Common myeloid progenitor, CD34-positive (primary cell): ENCODE measurements at regions not wholly inside any gene's neighbourhood (a gene's known extent, or its start where the extent isn't known, plus 50 kb on each side); places are given as distances from the start of the nearest gene placed in this dataset.

ENCODE experiments used
- CTCF ChIA-PET: fragments of 350-600 bp; sonication (Branson Sonifier 250); formaldehyde crosslinking; loops from one replicate; lab custom pipeline; 2021; ENCODE audit warnings: antibody characterized with exemption; lab: Charles Lee
- POLR2A ChIA-PET: fragments of 350-600 bp; sonication (Branson Sonifier 250); formaldehyde crosslinking; loops from one replicate; lab custom pipeline; 2021; ENCODE audit warnings: antibody characterized with exemption; lab: Charles Lee
- DNase-seq, 3 donors: peaks; one replicate each; pipeline versions ENCODE4 v3.0.0 to v3.0.0-alpha.2; 2013
- H3K27ac ChIP-seq, 2 experiments: 1 replicate in 1 of 2; 2 replicates in 1 of 2; pipeline ENCODE4 v1.7.0; 2013; ENCODE audit warnings: inconsistent platforms in 2 of 2, low read length in 2 of 2, mild to moderate bottlenecking in 2 of 2, low read depth in 1 of 2, moderate library complexity in 1 of 2; ENCODE audit not compliant: severe bottlenecking in 2 of 2, insufficient read depth in 1 of 2, poor library complexity in 1 of 2
- H3K27me3 ChIP-seq, 5 experiments: replicated peaks in 2 of 5; 1 replicate in 3 of 5; 2 replicates in 2 of 5; pipeline versions ENCODE4 v1.6.1 to v1.7.0; 2013; ENCODE audit warnings: low read length in 4 of 5, mild to moderate bottlenecking in 2 of 5, moderate library complexity in 2 of 5, inconsistent platforms in 1 of 5; ENCODE audit not compliant: insufficient read depth in 5 of 5, control insufficient read depth in 4 of 5
- H3K36me3 ChIP-seq, 4 experiments: 1 replicate in 2 of 4; 2 replicates in 2 of 4; pipeline versions ENCODE4 v1.6.1 to v1.7.0; 2013; ENCODE audit warnings: low read length in 3 of 4, control low read depth in 1 of 4, mild to moderate bottlenecking in 1 of 4; ENCODE audit not compliant: control insufficient read depth in 4 of 4, insufficient read depth in 4 of 4
- H3K4me1 ChIP-seq, 4 experiments: 1 replicate in 3 of 4; 2 replicates in 1 of 4; pipeline versions ENCODE4 v1.6.1 to v1.7.1; 2013; ENCODE audit warnings: low read length in 3 of 4, mild to moderate bottlenecking in 3 of 4, control low read depth in 1 of 4, inconsistent platforms in 1 of 4, moderate library complexity in 1 of 4; ENCODE audit not compliant: control insufficient read depth in 4 of 4, insufficient read depth in 4 of 4; ENCODE audit errors: control extremely low read depth in 1 of 4
- H3K4me3 ChIP-seq, 7 experiments: 1 replicate in 4 of 7; 2 replicates in 3 of 7; pipeline versions ENCODE4 v1.5.1 to v1.7.0; 2013; ENCODE audit warnings: mild to moderate bottlenecking in 7 of 7, low read length in 6 of 7, moderate library complexity in 6 of 7, inconsistent platforms in 2 of 7, low read depth in 2 of 7, control low read depth in 1 of 7; ENCODE audit not compliant: insufficient read depth in 4 of 7, control insufficient read depth in 1 of 7; ENCODE audit errors: extremely low read depth in 1 of 7
- H3K9me3 ChIP-seq, 5 experiments: 1 replicate in 4 of 5; 2 replicates in 1 of 5; pipeline versions ENCODE4 v1.6.1 to v1.7.1; 2013; ENCODE audit warnings: low read length in 4 of 5, mild to moderate bottlenecking in 2 of 5, inconsistent platforms in 1 of 5, low read depth in 1 of 5, moderate library complexity in 1 of 5; ENCODE audit not compliant: control insufficient read depth in 4 of 5, insufficient read depth in 2 of 5; ENCODE audit errors: control extremely low read depth in 1 of 5
- WGBS: methylation state at CpG from one replicate; pipeline ENCODE4 v1.1.5; 2013; ENCODE audit not compliant: insufficient coverage; 5-methylcytosine and 5-hydroxymethylcytosine counted together

DNA sequence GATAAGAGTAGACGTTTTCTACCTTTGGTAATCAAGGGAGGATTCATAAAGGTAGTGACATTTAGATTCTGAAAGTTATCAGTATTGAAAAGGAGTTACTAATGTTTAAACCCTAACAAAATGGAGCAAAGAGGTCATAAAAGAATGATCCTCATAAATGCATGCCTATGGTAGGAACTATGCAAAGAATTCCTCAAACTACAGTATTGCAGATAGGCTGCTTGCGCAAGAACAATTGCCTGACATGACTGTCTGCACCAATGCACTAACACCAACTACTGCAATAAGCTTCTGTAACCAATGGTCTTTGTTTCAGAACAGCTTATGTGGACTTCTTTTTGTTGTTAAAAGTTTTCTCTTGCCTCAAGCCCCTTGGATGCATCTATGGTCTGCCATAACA is 597.3 kb upstream of the ADGRL4 start:
- no peak for DNase-seq
- ChIA-PET CTCF (no interaction called here), POLR2A (no interaction called here)
- 94% methylated on average over 2 of the region's 2 CpGs for WGBS
- Histone ChIP-seq H3K36me3 (no peaks in the 10 kb centered on the region), H3K27me3 (no peaks in the 10 kb centered on the region), H3K27ac (no peak overlapping the region), H3K9me3 (peaks cover 0 to 4% (median 0%) of the 10 kb centered on the region in 5 experiments), H3K4me3 (no peak overlapping the region), H3K4me1 (no peaks in the 10 kb centered on the region)

DNA sequence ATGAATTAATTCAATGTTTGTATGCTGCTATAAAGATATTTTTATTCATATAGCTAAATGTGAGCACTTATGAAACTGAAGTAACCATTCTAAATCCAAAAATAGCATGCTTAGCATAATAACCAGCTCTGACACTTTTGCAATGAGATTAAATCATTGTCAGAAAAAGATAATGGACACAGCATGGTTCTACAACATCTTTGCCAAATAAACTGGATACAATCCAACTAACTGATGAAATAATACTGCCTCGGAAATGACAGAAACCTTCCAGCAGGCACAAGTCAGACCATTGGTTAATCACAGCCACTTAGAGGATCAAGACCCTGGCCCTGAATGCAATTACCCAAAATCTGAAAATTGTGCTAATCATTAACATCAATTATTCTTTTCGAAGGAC is 592.7 kb upstream of the ADGRL4 start:
- H3K27me3 ChIP-seq, result no peaks in the 10 kb centered on the region
- WGBS, result no CpG with 5 or more reads among the region's 2 CpGs
- H3K27ac ChIP-seq, result no peak overlapping the region
- no peaks in the 10 kb centered on the region for H3K4me1 ChIP-seq
- CTCF ChIA-PET, result no interaction called here
- H3K9me3 ChIP-seq, result peaks cover 0 to 4% (median 0%) of the 10 kb centered on the region in 5 experiments
- no peaks in the 10 kb centered on the region for H3K36me3 ChIP-seq
- no peak for DNase-seq
- no peak overlapping the region for H3K4me3 ChIP-seq
- POLR2A ChIA-PET, result no interaction called here

DNA sequence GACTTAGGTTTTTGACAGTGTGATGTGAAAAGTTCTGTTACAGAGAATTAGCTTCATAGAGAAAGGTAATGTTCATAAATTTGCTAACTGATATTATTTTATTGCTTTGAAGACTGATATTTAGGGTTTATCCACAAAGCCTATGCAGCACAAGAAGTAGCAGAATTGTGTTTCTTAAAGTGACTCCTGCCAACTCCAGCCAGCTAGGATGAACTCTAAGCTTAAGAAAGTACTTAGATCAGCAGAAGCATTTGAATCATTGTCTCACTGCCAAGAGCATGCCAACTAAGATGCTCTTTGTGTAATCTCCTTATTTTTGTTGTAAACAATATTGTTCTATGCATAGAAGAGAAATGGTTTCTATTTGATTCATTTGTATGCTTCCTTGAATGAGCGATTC is 589.4 kb upstream of the ADGRL4 start:
- Histone ChIP-seq H3K4me1 (no peaks in the 10 kb centered on the region), H3K4me3 (no peak overlapping the region), H3K27me3 (no peaks in the 10 kb centered on the region), H3K27ac (no peak overlapping the region), H3K36me3 (no peaks in the 10 kb centered on the region), H3K9me3 (peaks cover 0 to 4% (median 0%) of the 10 kb centered on the region in 5 experiments)
- no peak for DNase-seq
- no CpG with 5 or more reads among the region's 1 CpG for WGBS
- ChIA-PET CTCF (no interaction called here), POLR2A (no interaction called here)

DNA sequence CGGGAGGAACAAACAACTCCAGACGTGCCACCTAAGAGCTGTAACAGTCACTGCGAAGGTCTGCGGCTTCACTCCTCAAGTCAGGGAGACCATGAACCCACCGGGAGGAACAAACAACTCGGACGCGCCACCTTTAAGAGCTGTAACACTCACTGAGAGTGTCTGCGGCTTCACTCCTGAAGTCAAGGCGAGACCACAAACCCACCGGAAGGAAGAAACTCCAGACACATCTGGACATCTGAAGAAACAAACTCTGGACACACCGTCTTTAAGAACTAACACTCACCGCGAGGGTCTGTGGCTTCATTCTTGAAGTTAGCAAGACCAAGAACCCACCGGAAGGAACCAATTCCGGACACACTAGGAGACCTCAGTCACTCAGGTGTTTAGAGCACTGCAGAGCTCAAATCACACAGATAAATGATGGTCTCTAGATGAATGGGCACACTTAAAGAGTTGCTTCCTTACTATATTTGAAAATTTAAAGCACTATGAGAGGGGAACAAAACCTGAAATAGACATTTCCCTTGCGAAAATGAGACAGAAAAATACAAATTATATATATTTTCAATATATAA is 587.7 kb upstream of the ADGRL4 start:
- no peaks in the 10 kb centered on the region for H3K27me3 ChIP-seq
- no peaks in the 10 kb centered on the region for H3K9me3 ChIP-seq
- H3K36me3 ChIP-seq, result no peaks in the 10 kb centered on the region
- H3K4me3 ChIP-seq, result no peak overlapping the region
- no peak for DNase-seq
- 91% methylated on average over 16 of the region's 17 CpGs for WGBS
- H3K4me1 ChIP-seq, result no peaks in the 10 kb centered on the region
- H3K27ac ChIP-seq, result no peak overlapping the region
- CTCF ChIA-PET, result no interaction called here
- POLR2A ChIA-PET, result no interaction called here

DNA sequence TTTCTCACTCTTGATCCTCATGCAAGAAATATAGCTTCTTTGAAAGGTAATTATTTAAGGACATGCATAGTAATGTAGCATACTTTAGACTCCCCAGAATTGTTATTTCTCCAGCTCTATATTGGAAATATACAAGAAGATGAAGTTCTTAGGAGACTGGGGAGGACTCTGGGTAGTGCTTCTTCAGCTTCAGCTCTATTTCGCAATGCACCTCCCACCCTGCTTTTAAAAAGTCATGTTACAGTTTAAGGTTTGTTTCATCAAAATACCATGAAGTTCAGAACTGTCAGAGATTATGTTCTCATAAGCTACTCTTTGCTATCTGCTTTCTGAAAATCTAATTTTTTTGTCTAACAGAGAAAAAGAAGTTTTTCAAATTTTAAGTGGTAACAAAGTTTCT is 586.2 kb upstream of the ADGRL4 start:
- no peaks in the 10 kb centered on the region for H3K36me3 ChIP-seq
- H3K27ac ChIP-seq, result no peak overlapping the region
- H3K4me3 ChIP-seq, result no peak overlapping the region
- ChIA-PET CTCF (no interaction called here), POLR2A (no interaction called here)
- no peaks in the 10 kb centered on the region for H3K9me3 ChIP-seq
- no peaks in the 10 kb centered on the region for H3K4me1 ChIP-seq
- no peaks in the 10 kb centered on the region for H3K27me3 ChIP-seq
- 100% methylated on average over 1 of the region's 1 CpG for WGBS
- no peak for DNase-seq

DNA sequence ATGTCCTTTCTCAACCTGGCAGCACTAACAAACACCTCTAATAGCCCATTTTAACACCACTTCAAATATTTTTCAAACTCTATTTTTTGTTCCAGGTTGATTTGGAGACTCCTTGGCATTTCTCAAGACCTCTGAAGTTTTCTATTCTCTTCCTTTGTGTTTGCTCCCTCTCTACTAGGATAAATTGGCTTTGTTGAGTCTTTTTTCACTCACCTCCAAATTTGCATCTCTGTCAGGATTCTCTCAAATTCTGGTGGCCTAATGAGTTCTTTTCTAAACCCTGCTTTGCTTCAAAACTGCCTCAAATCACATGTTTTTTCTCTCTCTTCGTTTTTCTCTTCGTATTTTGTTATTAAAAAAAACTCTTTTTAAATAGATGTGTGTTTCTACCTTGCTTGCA is 582.2 kb upstream of the ADGRL4 start:
- WGBS, result no CpG with 5 or more reads among the region's 2 CpGs
- Histone ChIP-seq H3K27ac (no peak overlapping the region), H3K4me1 (no peaks in the 10 kb centered on the region), H3K9me3 (peaks cover 0 to 2% (median 0%) of the 10 kb centered on the region in 5 experiments), H3K4me3 (no peak overlapping the region), H3K27me3 (no peaks in the 10 kb centered on the region), H3K36me3 (no peaks in the 10 kb centered on the region)
- CTCF ChIA-PET, result no interaction called here
- POLR2A ChIA-PET, result no interaction called here
- no peak for DNase-seq

DNA sequence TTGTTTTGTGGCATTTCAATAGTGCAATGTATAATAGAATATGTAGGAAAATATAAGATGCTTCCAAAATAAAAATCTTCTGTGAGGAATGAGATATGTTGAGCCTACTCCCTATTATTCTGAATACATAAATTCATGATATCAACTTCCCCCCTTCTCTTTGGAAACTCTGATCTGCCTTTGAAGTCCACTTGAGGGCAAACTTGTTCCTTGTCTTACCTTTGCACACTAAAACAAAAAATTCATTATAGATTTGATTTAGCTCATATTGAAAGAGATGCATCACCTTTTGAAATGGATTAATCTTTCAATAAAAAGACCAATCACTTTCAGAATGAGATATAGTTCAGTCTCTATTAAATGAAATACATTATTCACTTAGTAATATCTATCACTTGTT is 580.7 kb upstream of the ADGRL4 start:
- ChIA-PET POLR2A (no interaction called here), CTCF (no interaction called here)
- no peak overlapping the region for H3K4me3 ChIP-seq
- no peaks in the 10 kb centered on the region for H3K27me3 ChIP-seq
- H3K9me3 ChIP-seq, result peaks cover 0 to 2% (median 0%) of the 10 kb centered on the region in 5 experiments
- no peaks in the 10 kb centered on the region for H3K36me3 ChIP-seq
- no peak for DNase-seq
- no peak overlapping the region for H3K27ac ChIP-seq
- no peaks in the 10 kb centered on the region for H3K4me1 ChIP-seq
